CD4-positive, CD25-positive, alpha-beta regulatory T cell (primary cell): ENCODE measurements at regions not wholly inside any gene's neighbourhood (a gene's known extent, or its start where the extent isn't known, plus 50 kb on each side); places are given as distances from the start of the nearest gene placed in this dataset.
A peak's percentile ranks its signal among the peaks of the same experiment; 100 is the strongest.

Source experiments
- ATAC-seq, 2 donors: fragments of 150-1000 bp; cut with Tn5 transposase; one replicate each; pipeline ENCODE4 v1.10.0; 2021; ENCODE audit warnings: low read depth in 2 of 2, moderate number of reproducible peaks in 2 of 2, moderate library complexity in 1 of 2
- DNase-seq, 3 donors: peaks; one replicate each; pipeline versions ENCODE4 v3.0.0 to v3.0.0-alpha.2; 2012 to 2022; ENCODE audit warnings: mixed read lengths in 1 of 3
- H3K27ac ChIP-seq: one replicate; pipeline ENCODE4 v1.7.0; 2013; ENCODE audit warnings: mild to moderate bottlenecking, low read length; ENCODE audit not compliant: insufficient read depth, poor library complexity, severe bottlenecking
- H3K27me3 ChIP-seq: one replicate; pipeline ENCODE4 v1.7.0; 2013; ENCODE audit warnings: low read length; ENCODE audit not compliant: control insufficient read depth, insufficient read depth
- H3K36me3 ChIP-seq: one replicate; pipeline ENCODE4 v1.7.0; 2013; ENCODE audit warnings: mild to moderate bottlenecking, low read length, moderate library complexity; ENCODE audit not compliant: control insufficient read depth, insufficient read depth
- H3K4me1 ChIP-seq: 2 replicates; pipeline ENCODE4 v1.7.0; 2013; ENCODE audit warnings: mild to moderate bottlenecking, low read length; ENCODE audit not compliant: insufficient read depth, control insufficient read depth, poor library complexity, severe bottlenecking
- H3K4me3 ChIP-seq: one replicate; pipeline ENCODE4 v1.7.0; 2013; ENCODE audit warnings: low read depth, mild to moderate bottlenecking, low read length, moderate library complexity
- H3K9me3 ChIP-seq, 2 experiments: 1 replicate in 1 of 2; 2 replicates in 1 of 2; pipeline ENCODE4 v1.7.0; 2013; ENCODE audit warnings: low read length in 2 of 2, mild to moderate bottlenecking in 1 of 2, moderate library complexity in 1 of 2; ENCODE audit not compliant: control insufficient read depth in 2 of 2
- H3K27ac Mint-ChIP-seq, 3 donors: one replicate each; pipeline ENCODE4 v1.8.0; 2020 to 2022; ENCODE audit warnings: mild to moderate bottlenecking in 3 of 3, mixed read lengths in 3 of 3, moderate library complexity in 2 of 3
- H3K27me3 Mint-ChIP-seq: one replicate; pipeline ENCODE4 v1.8.0; 2022; ENCODE audit warnings: mild to moderate bottlenecking, mixed read lengths
- H3K36me3 Mint-ChIP-seq: one replicate; pipeline ENCODE4 v1.8.0; 2020; ENCODE audit warnings: mixed read lengths
- H3K4me1 Mint-ChIP-seq, 4 donors: one replicate each; pipeline ENCODE4 v1.8.0; 2020 to 2022; ENCODE audit warnings: mixed read lengths in 4 of 4, mild to moderate bottlenecking in 1 of 4
- H3K4me3 Mint-ChIP-seq, 4 donors: one replicate each; pipeline ENCODE4 v1.8.0; 2020 to 2022; ENCODE audit warnings: mild to moderate bottlenecking in 4 of 4, mixed read lengths in 4 of 4, moderate library complexity in 3 of 4
- H3K9me3 Mint-ChIP-seq, 7 donors: one replicate each; pipeline ENCODE4 v1.8.0; 2020 to 2022; ENCODE audit warnings: mixed read lengths in 7 of 7, mild to moderate bottlenecking in 3 of 7, moderate library complexity in 2 of 7

DNA sequence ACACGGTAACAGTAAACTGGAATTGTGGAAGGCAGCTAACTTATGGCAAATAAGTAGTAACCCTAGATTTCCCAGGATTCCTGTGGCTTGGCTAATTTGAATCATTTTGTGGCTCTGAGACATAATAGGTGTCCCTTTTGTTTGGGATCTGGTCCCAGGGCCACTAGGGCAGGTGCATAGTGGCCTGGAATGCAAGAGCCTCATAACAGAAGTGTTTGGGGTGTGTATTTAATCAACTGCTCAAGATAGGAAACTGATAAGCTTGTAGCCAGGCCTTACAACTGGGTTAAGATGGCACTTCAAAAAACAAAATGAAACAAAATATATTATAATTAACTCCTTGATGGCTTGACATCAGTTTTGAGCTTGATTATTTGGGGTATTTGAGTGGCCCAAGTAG lies 541.8 kb downstream of the ETV1 start:
- Histone ChIP-seq H3K4me3 (no peak overlapping the region), H3K4me1 (no peaks in the 10 kb centered on the region), H3K27me3 (no peaks in the 10 kb centered on the region), H3K27ac (no peak overlapping the region), H3K9me3 (no peaks in the 10 kb centered on the region), H3K36me3 (no peaks in the 10 kb centered on the region)
- Mint-ChIP-seq H3K27me3 (no peaks in the 10 kb centered on the region), H3K4me3 (no peak overlapping the region), H3K27ac (no peak overlapping the region), H3K36me3 (no peaks in the 10 kb centered on the region), H3K4me1 (no peaks in the 10 kb centered on the region), H3K9me3 (peaks cover 0 to 14% (median 3%) of the 10 kb centered on the region in 7 donors)
- DNase-seq (no peak), ATAC-seq (no peak)

DNA sequence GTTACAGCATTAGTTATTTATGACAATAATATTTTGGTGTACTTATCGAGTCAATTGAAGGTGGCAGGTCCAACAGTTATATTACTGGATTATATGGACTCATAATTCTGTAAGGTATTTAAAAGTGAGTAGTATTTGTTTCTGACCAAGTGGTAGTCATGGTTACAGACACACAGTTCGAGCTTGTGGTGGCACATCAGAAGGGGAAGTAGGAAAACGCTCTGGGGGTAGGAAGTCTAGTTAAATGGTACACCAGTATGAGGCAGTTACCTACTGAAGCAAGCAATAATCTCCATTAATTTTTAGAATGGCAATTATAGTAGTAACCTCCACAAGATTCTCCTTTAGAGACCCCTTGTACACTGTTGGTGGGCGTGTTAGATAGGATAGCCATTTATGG lies 541.2 kb downstream of the ETV1 start:
- Histone ChIP-seq H3K27me3 (no peaks in the 10 kb centered on the region), H3K27ac (no peak overlapping the region), H3K4me3 (no peak overlapping the region), H3K9me3 (peaks cover 0 to 4% of the 10 kb centered on the region in 2 experiments), H3K36me3 (no peaks in the 10 kb centered on the region), H3K4me1 (no peaks in the 10 kb centered on the region)
- no peaks in the 10 kb centered on the region for H3K27me3 Mint-ChIP-seq
- H3K9me3 Mint-ChIP-seq, result peaks cover 0 to 14% (median 3%) of the 10 kb centered on the region in 7 donors
- DNase-seq (no peak), ATAC-seq (no peak)
- H3K4me3 Mint-ChIP-seq, result no peak overlapping the region
- no peaks in the 10 kb centered on the region for H3K36me3 Mint-ChIP-seq
- no peaks in the 10 kb centered on the region for H3K4me1 Mint-ChIP-seq
- H3K27ac Mint-ChIP-seq, result no peak overlapping the region

DNA sequence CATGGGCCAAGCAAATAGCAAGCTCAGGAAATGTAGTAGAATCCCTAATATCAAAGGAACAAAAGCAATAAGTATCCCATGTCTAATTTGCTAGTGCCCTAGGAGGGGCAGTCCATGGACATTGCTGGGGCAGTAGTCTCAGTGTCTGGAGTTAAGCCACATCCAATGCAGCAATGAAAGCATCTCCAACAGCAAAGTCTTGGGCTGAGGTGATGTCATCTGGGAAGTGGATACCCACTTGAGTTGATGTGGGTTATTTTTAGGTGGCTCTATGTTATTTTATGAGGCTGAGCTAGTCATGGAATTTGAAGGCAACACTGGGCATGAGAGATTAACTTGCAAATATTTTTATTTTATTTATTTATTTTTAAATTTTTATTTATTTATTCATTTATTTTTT lies 540.0 kb downstream of the ETV1 start:
- H3K36me3 Mint-ChIP-seq, result no peaks in the 10 kb centered on the region
- no peak for ATAC-seq
- no peak for DNase-seq

DNA sequence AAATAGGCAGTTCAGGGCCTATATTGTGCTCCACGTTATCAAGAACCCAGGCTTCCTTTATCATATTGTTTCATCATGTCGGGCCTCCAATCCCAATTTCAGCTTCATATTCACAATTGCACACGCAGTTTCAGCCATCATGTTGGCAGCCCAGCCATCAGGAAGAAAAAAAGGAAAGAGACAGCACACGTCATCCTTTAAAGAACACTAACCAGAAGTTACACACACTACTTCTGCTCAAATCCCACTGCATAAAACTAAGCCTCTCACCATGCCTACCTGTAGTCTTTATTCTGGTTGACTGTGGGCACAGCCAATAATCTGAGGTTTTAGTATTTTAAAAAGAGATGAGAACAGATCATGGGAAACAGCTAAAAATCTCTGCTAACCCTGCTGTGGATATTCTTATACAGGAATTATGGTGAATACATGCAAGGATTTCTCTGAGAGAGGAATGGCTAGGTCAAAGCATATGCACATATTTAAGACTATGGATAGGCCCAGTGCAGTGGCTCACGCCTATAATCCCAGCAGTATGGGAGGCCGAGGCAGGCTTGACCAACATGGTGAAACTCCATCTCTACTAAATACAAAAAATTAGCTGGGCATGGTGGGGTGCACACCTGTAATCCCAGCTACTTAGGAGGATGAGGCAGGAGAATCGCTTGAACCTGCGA lies 534.4 kb downstream of the ETV1 start:
- Mint-ChIP-seq H3K27ac (peak overlapping the region in 1 of 3 donors; percentile 77), H3K4me1 (no peaks in the 10 kb centered on the region), H3K36me3 (no peaks in the 10 kb centered on the region), H3K27me3 (no peaks in the 10 kb centered on the region), H3K4me3 (no peak overlapping the region), H3K9me3 (peaks cover 0 to 13% (median 0%) of the 10 kb centered on the region in 7 donors)
- Histone ChIP-seq H3K27me3 (no peaks in the 10 kb centered on the region), H3K27ac (no peak overlapping the region), H3K4me1 (no peaks in the 10 kb centered on the region), H3K4me3 (no peak overlapping the region), H3K9me3 (peaks cover 0 to 4% of the 10 kb centered on the region in 2 experiments), H3K36me3 (no peaks in the 10 kb centered on the region)
- ATAC-seq, result no peak
- no peak for DNase-seq

More for the DNA sequence above, 540.0 kb downstream of the ETV1 start:
- Mint-ChIP-seq H3K27me3 (no peaks in the 10 kb centered on the region), H3K4me1 (no peaks in the 10 kb centered on the region), H3K9me3 (peaks cover 0 to 14% (median 3%) of the 10 kb centered on the region in 7 donors), H3K27ac (no peak overlapping the region), H3K4me3 (no peak overlapping the region)
- Histone ChIP-seq H3K4me1 (no peaks in the 10 kb centered on the region), H3K36me3 (no peaks in the 10 kb centered on the region), H3K4me3 (no peak overlapping the region), H3K9me3 (peaks cover 0 to 4% of the 10 kb centered on the region in 2 experiments), H3K27ac (no peak overlapping the region), H3K27me3 (no peaks in the 10 kb centered on the region)

DNA sequence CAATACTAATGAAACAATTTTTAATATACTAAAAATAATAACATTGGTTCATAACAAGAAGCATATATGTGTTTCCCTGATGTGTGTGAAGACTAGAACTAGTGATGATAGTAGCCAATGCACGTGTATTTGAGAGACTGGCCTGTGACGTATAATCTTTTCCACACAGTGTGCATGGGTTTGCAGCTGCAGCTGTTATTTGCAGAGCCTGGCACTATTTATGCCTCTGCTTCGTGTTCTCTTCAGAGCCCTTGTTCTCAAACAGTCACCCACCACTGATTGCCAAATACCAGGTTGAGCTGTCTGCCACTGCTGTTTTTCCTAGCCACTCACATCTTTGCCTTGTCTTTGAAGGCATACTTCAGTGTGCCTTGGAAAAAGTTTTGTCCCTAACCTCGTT lies 531.7 kb downstream of the ETV1 start:
- Mint-ChIP-seq H3K27ac (no peak overlapping the region), H3K27me3 (no peaks in the 10 kb centered on the region), H3K4me3 (no peak overlapping the region), H3K36me3 (no peaks in the 10 kb centered on the region), H3K9me3 (peaks cover 0 to 3% (median 0%) of the 10 kb centered on the region in 7 donors), H3K4me1 (no peaks in the 10 kb centered on the region)
- no peaks in the 10 kb centered on the region for H3K4me1 ChIP-seq
- no peak for ATAC-seq
- no peak overlapping the region for H3K27ac ChIP-seq
- peaks cover 0 to 4% of the 10 kb centered on the region in 2 experiments for H3K9me3 ChIP-seq
- H3K4me3 ChIP-seq, result no peak overlapping the region
- no peaks in the 10 kb centered on the region for H3K36me3 ChIP-seq
- no peaks in the 10 kb centered on the region for H3K27me3 ChIP-seq
- DNase-seq, result no peak

DNA sequence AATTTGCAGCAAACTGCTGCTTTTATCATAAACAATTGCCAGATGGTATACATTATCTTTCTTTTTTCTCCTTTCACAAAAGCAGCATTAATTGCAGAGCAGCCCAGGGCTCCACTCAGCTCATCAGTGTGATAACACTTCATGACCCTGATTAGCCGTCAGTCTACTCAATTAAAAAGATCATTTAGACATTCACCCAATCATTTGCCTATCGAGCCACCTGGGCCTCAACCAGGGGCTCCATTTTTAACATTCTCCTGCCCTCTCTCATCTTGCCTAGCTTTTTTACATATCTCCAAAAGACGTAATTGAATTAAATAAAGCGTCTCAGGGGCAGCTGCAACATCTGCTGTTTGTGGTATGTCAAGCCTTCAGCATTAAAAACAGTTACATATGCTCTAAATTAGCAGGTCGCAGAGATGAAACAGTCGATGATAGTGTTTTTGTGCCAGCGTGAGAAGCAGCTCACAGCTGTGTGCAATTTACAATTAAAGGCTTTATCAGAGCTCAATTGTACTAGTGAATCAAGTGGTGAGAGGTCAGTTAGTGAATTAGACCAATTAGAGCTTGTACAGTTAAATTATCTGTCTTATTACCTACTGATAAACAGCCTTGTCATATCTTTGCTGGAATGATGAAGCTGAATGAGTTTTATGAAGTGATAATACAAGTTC lies 522.5 kb downstream of the ETV1 start:
- DNase-seq (no peak), ATAC-seq (no peak)
- H3K27ac Mint-ChIP-seq, result no peak overlapping the region
- no peak overlapping the region for H3K27ac ChIP-seq
- H3K9me3 ChIP-seq, result no peaks in the 10 kb centered on the region
- no peaks in the 10 kb centered on the region for H3K36me3 Mint-ChIP-seq
- H3K27me3 Mint-ChIP-seq, result no peaks in the 10 kb centered on the region
- H3K9me3 Mint-ChIP-seq, result peaks cover 0 to 4% (median 0%) of the 10 kb centered on the region in 7 donors
- no peak overlapping the region for H3K4me3 ChIP-seq
- no peaks in the 10 kb centered on the region for H3K4me1 Mint-ChIP-seq
- no peaks in the 10 kb centered on the region for H3K27me3 ChIP-seq
- H3K4me3 Mint-ChIP-seq, result no peak overlapping the region
- H3K36me3 ChIP-seq, result no peaks in the 10 kb centered on the region
- no peaks in the 10 kb centered on the region for H3K4me1 ChIP-seq

DNA sequence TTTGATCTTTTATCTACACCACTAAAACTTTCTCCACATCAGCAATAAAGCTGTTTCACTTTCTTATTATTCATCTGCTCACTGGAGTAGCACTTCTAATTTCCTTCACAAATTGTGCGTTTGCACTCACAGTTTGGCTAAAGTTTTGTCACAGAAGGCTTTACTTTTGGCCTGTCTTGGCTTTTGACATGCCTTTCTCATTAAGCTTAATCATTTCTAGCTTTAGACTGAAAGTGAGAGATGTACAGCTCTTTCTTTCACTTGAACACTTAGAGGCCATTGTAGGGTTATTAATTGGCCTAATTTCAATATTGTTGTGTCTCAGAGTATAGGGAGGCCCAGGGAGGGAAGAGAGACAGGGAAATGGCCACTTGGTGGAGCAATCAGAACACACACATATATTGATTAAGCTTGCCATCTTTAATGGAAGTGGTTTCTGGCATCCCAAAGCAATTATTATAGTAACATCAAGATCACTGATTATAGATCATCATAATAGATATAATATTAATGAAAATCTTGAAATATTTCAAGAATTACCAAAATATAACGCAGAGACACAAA lies 512.5 kb downstream of the ETV1 start:
- H3K27ac ChIP-seq, result no peak overlapping the region
- no peaks in the 10 kb centered on the region for H3K4me1 ChIP-seq
- Mint-ChIP-seq H3K27me3 (no peaks in the 10 kb centered on the region), H3K27ac (no peak overlapping the region), H3K4me1 (no peaks in the 10 kb centered on the region), H3K4me3 (no peak overlapping the region), H3K9me3 (peaks cover 0 to 4% (median 1%) of the 10 kb centered on the region in 7 donors), H3K36me3 (no peaks in the 10 kb centered on the region)
- H3K9me3 ChIP-seq, result no peaks in the 10 kb centered on the region
- no peak overlapping the region for H3K4me3 ChIP-seq
- no peaks in the 10 kb centered on the region for H3K27me3 ChIP-seq
- no peak for ATAC-seq
- DNase-seq, result no peak
- H3K36me3 ChIP-seq, result no peaks in the 10 kb centered on the region
